ENCODE measurements at regions not wholly inside any gene's neighbourhood (a gene's known extent, or its start where the extent isn't known, plus 50 kb on each side); places are given as distances from the start of the nearest gene placed in this dataset.

GRCh38 chr1:30191154-30191702 is 532.2 kb downstream of the MATN1 start:
- intact Hi-C loops (cut with micrococcal nuclease; ENCODE audit: unreplicated experiment): no loop called here
- H3K36me3 Mint-ChIP-seq (ENCODE audit: insufficient read depth, unreplicated experiment): no peaks in the 10 kb centered on the region
- H3K9me3 ChIP-seq: no peaks in the 10 kb centered on the region
- POLR2A ChIA-PET: no interaction called here
- CTCF ChIA-PET: no interaction called here
- no TSS peak for BruUV-seq (replicated peaks)
- no peak for TF ChIP-seq CTCF (IDR thresholded peaks at IDR 0.05; ENCODE audit: insufficient read depth in 1 of 2, low read depth in 1 of 2, low read length in 1 of 2, severe bottlenecking in 1 of 2, unreplicated experiment in 1 of 2)
- H3K4me1 Mint-ChIP-seq (ENCODE audit: low read depth, unreplicated experiment): no peaks in the 10 kb centered on the region
- no peak overlapping the region for H3K4me3 ChIP-seq (ENCODE audit: low read depth, low read length)
- no peak for DNase-seq
- no peaks in the 10 kb centered on the region for H3K9me3 Mint-ChIP-seq (ENCODE audit: unreplicated experiment)
- H3K4me1 ChIP-seq: no peaks in the 10 kb centered on the region
- no peak overlapping the region for H3K27ac Mint-ChIP-seq (ENCODE audit: unreplicated experiment)
- no peaks in the 10 kb centered on the region for H3K27me3 ChIP-seq (replicated peaks; ENCODE audit: control insufficient read depth, insufficient read depth, low read length)
- no peak overlapping the region for H3K4me3 Mint-ChIP-seq (ENCODE audit: unreplicated experiment)
- no peaks in the 10 kb centered on the region for H3K36me3 ChIP-seq (ENCODE audit: control insufficient read depth, insufficient read depth, low read length)
- H3K27me3 Mint-ChIP-seq (ENCODE audit: insufficient read depth, unreplicated experiment): peaks cover 2% of the 10 kb centered on the region

- intact Hi-C loops (cut with micrococcal nuclease; ENCODE audit: unreplicated experiment): no loop called here
- POLR2A ChIA-PET: no interaction called here
These were observed 532.8 kb downstream of the MATN1 start for GRCh38 chr1:30190511-30191153.

More at GRCh38 chr1:30190511-30191153, 532.8 kb downstream of the MATN1 start:
- Histone ChIP-seq H3K4me1 (no peaks in the 10 kb centered on the region), H3K4me3 (ENCODE audit: low read depth, low read length) (no peak overlapping the region), H3K36me3 (ENCODE audit: control insufficient read depth, insufficient read depth, low read length) (no peaks in the 10 kb centered on the region), H3K27me3 (replicated peaks; ENCODE audit: control insufficient read depth, insufficient read depth, low read length) (no peaks in the 10 kb centered on the region), H3K9me3 (no peaks in the 10 kb centered on the region)
- Mint-ChIP-seq H3K4me3 (ENCODE audit: unreplicated experiment) (no peak overlapping the region), H3K27me3 (ENCODE audit: insufficient read depth, unreplicated experiment) (peaks cover 2% of the 10 kb centered on the region), H3K9me3 (ENCODE audit: unreplicated experiment) (no peaks in the 10 kb centered on the region), H3K4me1 (ENCODE audit: low read depth, unreplicated experiment) (no peaks in the 10 kb centered on the region), H3K27ac (ENCODE audit: unreplicated experiment) (no peak overlapping the region), H3K36me3 (ENCODE audit: insufficient read depth, unreplicated experiment) (no peaks in the 10 kb centered on the region)
- BruUV-seq (replicated peaks): no TSS peak
- no peak for TF ChIP-seq CTCF (IDR thresholded peaks at IDR 0.05; ENCODE audit: insufficient read depth in 1 of 2, low read depth in 1 of 2, low read length in 1 of 2, severe bottlenecking in 1 of 2, unreplicated experiment in 1 of 2)
- CTCF ChIA-PET: interaction anchor here (0.7 kb wide), 1 partner anchor 190 kb away, joined by 3 read pairs; no protein-coding TSS in a partner anchor
- DNase-seq: no peak
